A673 (cell line): ENCODE measurements at regions not wholly inside any gene's neighbourhood (a gene's known extent, or its start where the extent isn't known, plus 50 kb on each side); places are given as distances from the start of the nearest gene placed in this dataset.

ENCODE experiments used
- BruUV-seq: library from RNA; stranded (reverse); fragments of 400-500 nt; replicated peaks from 2 replicates; lab custom pipeline; 2021; lab: Mats Ljungman, UMichigan
- CTCF ChIA-PET: fragments of 300-600 bp; sonication (Branson Sonifier 250); formaldehyde crosslinking; loops from one replicate; lab custom pipeline; 2022; ENCODE audit warnings: antibody characterized with exemption; lab: Charles Lee
- POLR2A ChIA-PET: fragments of 300-600 bp; sonication (Branson Sonifier 250); formaldehyde crosslinking; loops from one replicate; lab custom pipeline; 2022; ENCODE audit warnings: antibody characterized with exemption; ENCODE audit not compliant: low non-redundant PET; lab: Charles Lee
- DNase-seq: peaks from one replicate; pipeline ENCODE4 v3.0.0-alpha.2; 2015; ENCODE audit warnings: low spot score
- H3K27ac ChIP-seq: fragments of 200-600 bp; sonication (generic); 2 replicates; pipeline ENCODE4 v1.5.1; 2016; ENCODE audit warnings: mixed run types, low read depth, mild to moderate bottlenecking, mixed read lengths, antibody characterized with exemption, low read length; ENCODE audit not compliant: poor library complexity, severe bottlenecking
- H3K27me3 ChIP-seq: fragments of 200-600 bp; sonication (generic); replicated peaks from 2 replicates; pipeline ENCODE4 v1.6.1; 2017; ENCODE audit warnings: mixed run types, low read depth, mild to moderate bottlenecking, mixed read lengths, antibody characterized with exemption, low read length; ENCODE audit not compliant: insufficient read depth, poor library complexity
- H3K36me3 ChIP-seq: fragments of 200-600 bp; sonication (generic); 2 replicates; pipeline ENCODE4 v1.6.1; 2016; ENCODE audit warnings: mixed run types, mild to moderate bottlenecking, mixed read lengths, antibody characterized with exemption, low read length; ENCODE audit not compliant: insufficient read depth, poor library complexity, severe bottlenecking
- H3K4me1 ChIP-seq: fragments of 200-600 bp; sonication (generic); 2 replicates; pipeline ENCODE4 v1.6.1; 2017; ENCODE audit warnings: mixed run types, mild to moderate bottlenecking, mixed read lengths, antibody characterized with exemption, low read length; ENCODE audit not compliant: insufficient read depth, poor library complexity, severe bottlenecking
- H3K4me3 ChIP-seq: fragments of 200-600 bp; sonication (generic); 2 replicates; pipeline ENCODE4 v1.5.1; 2016; ENCODE audit warnings: low read depth, mixed run types, mild to moderate bottlenecking, mixed read lengths, low read length; ENCODE audit not compliant: poor library complexity, severe bottlenecking
- H3K9me3 ChIP-seq: fragments of 200-600 bp; sonication (generic); 2 replicates; pipeline ENCODE4 v1.6.1; 2016; ENCODE audit warnings: mixed run types, low read depth, mild to moderate bottlenecking, mixed read lengths, antibody characterized with exemption, low read length; ENCODE audit not compliant: poor library complexity, severe bottlenecking
- EZH2 ChIP-seq: fragments of 200-600 bp; sonication (generic); IDR thresholded peaks from 2 replicates; pipeline ENCODE4 v1.6.1; 2017; ENCODE audit warnings: borderline replicate concordance, low read depth, mild to moderate bottlenecking, mixed read lengths, antibody characterized with exemption, low read length; ENCODE audit not compliant: poor library complexity, severe bottlenecking
- intact Hi-C: fragments of 100-400 bp; cut with micrococcal nuclease; formaldehyde crosslinking; loops from one replicate; pipeline ENCODE4 v1.10.0; 2022; ENCODE audit not compliant: unreplicated experiment
- TF ChIP-seq, protein P1 (sequence below): fragments of 300-800, 200-600 bp; sonication (generic); conservative IDR thresholded peaks from 2 replicates; pipeline ENCODE4 v1.5.1; 2017; ENCODE audit warnings: low read depth, mild to moderate bottlenecking, antibody characterized with exemption, low read length, moderate library complexity, mixed read lengths

DNA sequence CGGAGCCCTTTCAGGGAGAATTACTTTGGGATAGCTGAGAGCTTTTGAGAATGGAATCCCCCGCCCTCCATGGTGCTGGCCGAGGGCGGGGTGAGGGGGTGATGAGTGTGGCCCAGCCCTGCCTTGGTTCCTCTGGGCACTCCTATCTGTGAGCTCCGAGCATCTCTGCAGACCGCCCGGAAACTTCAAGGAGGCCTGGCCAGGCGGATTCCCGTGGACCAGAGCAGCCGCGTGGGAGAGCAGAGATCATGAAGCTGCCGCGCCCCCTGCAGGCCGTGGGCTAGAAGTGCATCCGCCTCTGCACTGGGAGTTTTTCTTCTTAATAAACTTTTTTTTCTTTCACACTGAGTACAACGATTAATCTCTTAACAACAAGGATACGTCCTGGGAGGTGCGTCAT, 392.9 kb upstream of the EEF2KMT start:
- BruUV-seq: no TSS peak
- TF ChIP-seq EZH2: no peak
- TF ChIP-seq, protein P1, sequence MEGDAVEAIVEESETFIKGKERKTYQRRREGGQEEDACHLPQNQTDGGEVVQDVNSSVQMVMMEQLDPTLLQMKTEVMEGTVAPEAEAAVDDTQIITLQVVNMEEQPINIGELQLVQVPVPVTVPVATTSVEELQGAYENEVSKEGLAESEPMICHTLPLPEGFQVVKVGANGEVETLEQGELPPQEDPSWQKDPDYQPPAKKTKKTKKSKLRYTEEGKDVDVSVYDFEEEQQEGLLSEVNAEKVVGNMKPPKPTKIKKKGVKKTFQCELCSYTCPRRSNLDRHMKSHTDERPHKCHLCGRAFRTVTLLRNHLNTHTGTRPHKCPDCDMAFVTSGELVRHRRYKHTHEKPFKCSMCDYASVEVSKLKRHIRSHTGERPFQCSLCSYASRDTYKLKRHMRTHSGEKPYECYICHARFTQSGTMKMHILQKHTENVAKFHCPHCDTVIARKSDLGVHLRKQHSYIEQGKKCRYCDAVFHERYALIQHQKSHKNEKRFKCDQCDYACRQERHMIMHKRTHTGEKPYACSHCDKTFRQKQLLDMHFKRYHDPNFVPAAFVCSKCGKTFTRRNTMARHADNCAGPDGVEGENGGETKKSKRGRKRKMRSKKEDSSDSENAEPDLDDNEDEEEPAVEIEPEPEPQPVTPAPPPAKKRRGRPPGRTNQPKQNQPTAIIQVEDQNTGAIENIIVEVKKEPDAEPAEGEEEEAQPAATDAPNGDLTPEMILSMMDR: peak; percentile 94
- ChIA-PET POLR2A (no interaction called here), CTCF (no interaction called here)
- peaks cover 4% of the 10 kb centered on the region for H3K27me3 ChIP-seq
- H3K9me3 ChIP-seq: no peaks in the 10 kb centered on the region
- no peaks in the 10 kb centered on the region for H3K36me3 ChIP-seq
- no peak overlapping the region for H3K4me3 ChIP-seq
- H3K4me1 ChIP-seq: no peaks in the 10 kb centered on the region
- intact Hi-C loops: loop anchor here (5.0 kb wide), 1 partner anchor 243 kb away; no protein-coding TSS in a partner anchor
- DNase-seq: peak; percentile 74
- no peak overlapping the region for H3K27ac ChIP-seq

DNA sequence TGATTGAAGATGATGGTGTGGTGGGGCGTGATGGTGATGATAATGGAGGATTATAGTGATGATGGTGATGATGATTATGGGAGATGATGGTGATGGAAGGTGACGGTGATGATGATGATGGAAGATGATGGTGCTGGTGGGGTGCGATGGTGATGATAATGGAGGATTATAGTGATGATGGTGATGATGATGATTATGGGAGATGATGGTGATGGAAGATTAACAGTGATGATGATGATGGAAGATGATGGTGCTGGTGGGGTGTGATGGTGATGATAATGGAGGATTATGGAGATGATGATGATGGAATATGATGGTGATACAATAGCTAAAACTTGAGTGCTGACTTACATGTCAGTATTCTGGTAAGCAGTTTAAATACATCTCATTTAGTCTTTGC, 391.0 kb upstream of the EEF2KMT start:
- ChIA-PET POLR2A (no interaction called here), CTCF (no interaction called here)
- no peak overlapping the region for H3K4me3 ChIP-seq
- TF ChIP-seq EZH2: no peak
- TF ChIP-seq, protein P1: no peak
- H3K27ac ChIP-seq: no peak overlapping the region
- no peaks in the 10 kb centered on the region for H3K9me3 ChIP-seq
- peaks cover 12% of the 10 kb centered on the region for H3K27me3 ChIP-seq
- no peaks in the 10 kb centered on the region for H3K4me1 ChIP-seq
- no peaks in the 10 kb centered on the region for H3K36me3 ChIP-seq
- no peak for DNase-seq
- no TSS peak for BruUV-seq
- intact Hi-C loops: no loop called here

DNA sequence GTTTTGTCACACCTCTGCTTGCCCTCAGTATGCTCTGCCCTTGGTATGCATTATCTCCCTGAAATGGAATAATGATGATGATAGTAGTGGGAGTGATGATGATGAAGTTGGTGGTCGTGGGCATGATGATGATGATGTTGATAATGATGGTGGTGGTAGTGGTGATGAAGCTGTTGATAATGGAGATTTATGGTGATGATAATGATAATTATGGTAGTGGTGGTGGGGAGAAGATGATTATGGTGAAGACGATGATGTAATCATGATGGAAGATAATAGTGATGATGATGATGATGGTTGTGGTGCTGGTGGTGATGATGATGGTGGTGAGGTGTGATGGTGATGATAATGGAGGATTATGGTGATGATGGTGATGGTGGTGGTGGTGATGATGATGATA, 390.1 kb upstream of the EEF2KMT start:
- H3K4me1 ChIP-seq: no peaks in the 10 kb centered on the region
- TF ChIP-seq EZH2: no peak
- TF ChIP-seq, protein P1: no peak
- intact Hi-C loops: no loop called here
- no peaks in the 10 kb centered on the region for H3K9me3 ChIP-seq
- H3K27ac ChIP-seq: no peak overlapping the region
- no TSS peak for BruUV-seq
- H3K27me3 ChIP-seq: peaks cover 17% of the 10 kb centered on the region
- CTCF ChIA-PET: no interaction called here
- H3K4me3 ChIP-seq: no peak overlapping the region
- no peak for DNase-seq
- no peaks in the 10 kb centered on the region for H3K36me3 ChIP-seq
- POLR2A ChIA-PET: no interaction called here
